AG20443 (cell line): ENCODE measurements at regions not wholly inside any gene's neighbourhood (a gene's known extent, or its start where the extent isn't known, plus 50 kb on each side); places are given as distances from the start of the nearest gene placed in this dataset.
"Not testable (repeated sequence)": the region's sequence is repeated elsewhere in the genome, so short reads cannot be mapped to it uniquely, and the experiment has no call there.

Experiments
- DNase-seq: peaks from one replicate; pipeline ENCODE4 v3.0.0; 2012; ENCODE audit warnings: low spot score, mixed read lengths

DNA sequence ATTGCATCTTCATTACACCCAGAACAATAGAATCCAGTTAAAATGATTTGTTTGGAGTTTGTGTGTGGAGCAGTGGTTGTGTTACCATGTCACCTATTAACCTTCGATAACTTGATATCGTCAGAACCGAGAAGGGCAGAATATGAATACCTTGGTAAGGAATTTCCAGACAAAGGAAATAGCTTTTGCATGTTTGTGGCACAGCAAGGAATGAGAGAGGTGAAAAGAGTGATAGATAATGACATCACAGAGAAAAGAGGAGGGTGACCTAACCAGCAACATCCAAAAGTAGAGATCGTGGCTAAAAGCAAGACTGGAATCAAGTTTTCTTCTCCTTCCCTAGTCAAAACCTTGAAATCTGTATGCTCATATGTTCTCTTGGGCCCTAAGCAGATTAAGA lies 244.6 kb upstream of the NEGR1 start:
- no peak for DNase-seq

DNA sequence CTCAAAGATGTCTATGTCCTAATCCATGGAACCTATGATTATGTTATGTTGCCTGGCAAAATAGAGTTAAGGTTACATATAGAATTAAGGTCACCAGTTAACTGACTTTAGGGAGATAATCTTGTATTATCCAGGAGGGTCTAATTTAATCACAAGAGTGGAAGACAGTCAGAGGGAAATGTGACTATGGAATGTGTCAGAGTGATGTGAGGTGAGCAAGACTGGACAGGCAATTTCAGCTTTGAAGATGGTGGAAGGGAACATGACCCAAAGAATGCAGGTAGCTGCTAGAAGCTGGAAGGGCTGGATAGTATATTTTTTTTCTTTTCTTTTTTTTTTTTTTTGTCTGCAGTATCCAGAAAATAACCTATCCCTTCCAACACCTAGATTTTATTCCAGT lies 241.7 kb upstream of the NEGR1 start:
- DNase-seq, result no peak

DNA sequence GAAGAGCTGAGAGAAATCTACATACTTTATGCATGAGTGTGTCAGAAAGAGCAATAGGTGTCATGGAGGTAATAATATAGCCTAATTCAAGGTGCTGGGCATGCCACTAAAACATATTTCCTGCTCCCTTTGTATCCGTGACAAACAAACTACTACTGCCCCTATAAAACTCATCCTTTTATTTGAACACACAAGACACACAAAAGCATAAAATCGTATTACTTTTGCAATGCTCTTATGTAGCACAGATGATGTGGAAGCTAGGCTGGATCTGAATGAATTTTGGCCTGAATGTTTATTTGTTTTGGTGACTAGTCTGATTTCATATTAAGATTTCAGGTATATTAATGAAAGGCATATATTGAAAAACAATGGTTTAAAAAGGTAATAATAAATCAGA lies 239.3 kb upstream of the NEGR1 start:
- DNase-seq, result no peak

DNA sequence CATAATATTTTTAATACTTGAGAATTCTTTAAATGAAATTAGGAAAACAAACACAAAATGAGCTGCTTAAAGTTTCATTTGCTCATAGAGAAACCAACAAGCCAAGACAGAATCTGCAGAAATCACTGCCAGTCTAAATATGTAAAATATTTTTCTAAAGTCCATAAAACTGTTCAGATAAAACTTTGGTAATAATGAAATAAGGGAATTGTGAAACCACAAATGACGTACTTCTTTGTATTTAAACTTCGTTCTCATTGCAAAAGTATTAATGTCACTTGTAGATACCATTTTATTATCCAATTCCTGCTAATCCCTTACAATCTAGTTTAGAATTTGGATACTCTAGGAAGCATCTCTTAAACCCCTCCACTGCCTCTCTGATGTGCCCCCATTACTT lies 234.5 kb upstream of the NEGR1 start:
- peak; percentile 14 for DNase-seq

DNA sequence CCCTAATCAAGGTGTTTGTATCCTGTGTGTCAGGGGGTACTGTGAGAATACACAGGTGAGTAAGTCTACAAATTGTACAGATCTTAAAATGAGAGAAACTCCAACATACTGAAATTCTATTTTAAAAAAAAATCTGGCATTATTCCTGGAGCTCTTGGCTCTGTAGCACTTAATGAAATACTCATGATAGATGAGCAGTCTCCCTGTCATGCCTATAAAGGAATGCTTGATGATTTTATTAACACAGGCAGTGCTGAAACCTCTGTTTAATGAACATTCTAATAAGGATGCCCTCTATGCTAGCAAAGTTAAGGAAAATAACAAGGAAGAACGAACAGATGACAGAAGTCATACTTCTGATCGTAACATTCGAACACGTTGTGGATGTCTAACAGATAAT lies 233.9 kb upstream of the NEGR1 start:
- no peak for DNase-seq

DNA sequence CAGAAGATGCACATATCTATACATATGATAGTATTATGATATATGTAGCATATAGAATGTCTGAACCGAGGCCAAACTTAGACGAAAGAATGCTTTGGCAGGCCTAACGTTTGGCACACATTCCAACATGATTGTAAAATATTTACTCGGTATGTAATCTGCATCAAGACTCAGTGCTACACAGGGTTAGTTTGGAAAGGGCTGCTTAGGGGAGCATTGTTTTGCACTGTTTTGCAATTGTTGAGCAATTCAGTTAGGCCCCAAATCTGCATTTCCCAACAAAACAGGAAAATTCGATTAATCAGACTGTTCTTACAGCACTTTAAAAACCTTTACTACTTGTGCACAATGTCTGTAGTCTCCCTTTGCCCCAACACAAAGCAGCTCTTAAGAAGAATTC lies 216.0 kb upstream of the NEGR1 start:
- no peak for DNase-seq

DNA sequence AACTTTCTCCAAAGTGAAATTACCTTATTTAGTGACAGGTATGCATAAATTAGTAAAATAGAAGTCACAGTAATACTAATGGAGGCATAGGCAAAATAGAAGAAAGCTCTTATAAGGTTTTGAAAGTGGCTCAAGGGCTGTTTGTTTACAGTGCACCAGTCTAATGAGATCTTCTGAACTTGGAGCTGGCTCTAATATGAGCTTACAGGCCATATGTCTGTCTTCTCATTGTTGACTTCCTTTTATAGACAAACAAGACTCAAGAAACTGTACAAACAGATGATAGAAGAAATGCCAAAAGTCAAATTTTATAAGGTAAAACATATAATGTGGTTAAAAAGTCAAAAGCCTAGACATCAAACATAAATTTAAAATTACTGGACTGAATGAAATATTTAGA lies 207.5 kb upstream of the NEGR1 start:
- no peak for DNase-seq

DNA sequence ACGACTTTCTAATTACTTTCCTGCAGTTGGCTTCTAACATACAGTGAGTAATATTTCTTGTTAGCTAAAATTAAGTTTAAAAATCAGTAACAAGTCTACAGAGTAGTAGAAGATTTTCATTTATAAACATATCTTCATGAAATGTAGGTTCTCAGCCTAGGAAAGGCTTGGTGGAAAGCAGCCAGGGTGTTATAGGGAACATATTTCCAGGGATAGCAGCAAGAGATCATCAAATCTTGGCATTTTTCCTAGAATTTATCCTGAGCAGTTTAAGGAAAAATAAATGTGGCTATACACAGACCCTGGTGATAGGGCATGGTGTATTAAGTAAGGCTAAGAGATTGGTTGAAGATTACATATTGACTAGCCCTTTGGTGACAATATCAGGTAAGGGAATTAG lies 203.5 kb upstream of the NEGR1 start:
- DNase-seq, result no peak

DNA sequence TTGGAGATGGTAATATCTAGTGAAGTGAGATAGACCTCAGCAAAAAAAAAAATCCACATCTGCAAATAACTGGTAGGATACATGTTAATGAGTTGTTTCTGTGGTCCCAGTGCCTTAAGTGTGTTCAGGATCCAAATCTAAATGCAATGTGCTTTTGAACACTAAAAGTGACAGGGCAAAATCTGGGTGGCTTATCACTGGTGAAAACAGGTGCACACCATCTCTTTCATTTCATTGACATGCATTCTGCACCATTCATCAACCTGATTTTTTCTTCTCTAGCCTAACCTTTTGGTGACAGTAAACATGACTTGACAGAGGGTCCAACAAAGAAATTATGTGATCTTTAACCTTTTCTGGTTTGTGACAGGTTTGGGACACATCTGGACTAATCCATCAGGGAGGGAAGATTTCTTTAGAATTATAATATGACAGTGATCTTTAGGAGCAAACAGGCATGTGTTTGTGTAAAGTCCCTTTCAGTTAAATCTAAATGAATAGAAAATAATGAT lies 201.6 kb upstream of the NEGR1 start:
- no peak for DNase-seq

DNA sequence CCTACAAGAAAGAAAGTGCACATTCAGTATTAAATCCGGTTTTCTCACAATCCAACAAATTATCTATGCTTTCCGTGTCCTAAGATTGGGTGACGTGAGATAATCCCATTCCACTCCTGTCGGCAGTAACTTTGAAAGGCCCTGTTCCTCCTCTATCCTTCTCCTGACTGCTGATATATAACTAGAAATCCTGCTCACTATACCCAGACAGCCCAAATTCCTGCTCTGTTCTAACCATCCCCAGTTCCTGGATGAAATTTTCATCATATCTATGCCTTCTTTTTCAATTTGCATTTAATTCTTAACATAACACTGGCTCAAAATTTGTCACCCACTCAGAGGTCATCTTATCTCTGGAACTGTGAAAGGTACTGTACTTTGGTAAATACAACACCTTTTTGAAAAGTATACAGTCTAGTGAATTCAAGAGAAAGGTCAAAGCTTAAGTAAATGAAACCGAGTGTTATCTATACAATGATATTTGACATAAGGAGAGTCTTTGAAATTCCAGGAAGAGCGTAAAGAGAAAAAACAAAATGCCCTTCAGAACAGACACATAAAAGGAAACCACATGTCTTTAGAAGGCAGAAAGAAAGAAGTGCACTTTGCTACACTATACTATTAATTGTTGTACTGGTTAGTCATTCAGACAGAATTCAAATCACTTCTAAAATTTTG lies 200.5 kb upstream of the NEGR1 start:
- DNase-seq, result no peak

DNA sequence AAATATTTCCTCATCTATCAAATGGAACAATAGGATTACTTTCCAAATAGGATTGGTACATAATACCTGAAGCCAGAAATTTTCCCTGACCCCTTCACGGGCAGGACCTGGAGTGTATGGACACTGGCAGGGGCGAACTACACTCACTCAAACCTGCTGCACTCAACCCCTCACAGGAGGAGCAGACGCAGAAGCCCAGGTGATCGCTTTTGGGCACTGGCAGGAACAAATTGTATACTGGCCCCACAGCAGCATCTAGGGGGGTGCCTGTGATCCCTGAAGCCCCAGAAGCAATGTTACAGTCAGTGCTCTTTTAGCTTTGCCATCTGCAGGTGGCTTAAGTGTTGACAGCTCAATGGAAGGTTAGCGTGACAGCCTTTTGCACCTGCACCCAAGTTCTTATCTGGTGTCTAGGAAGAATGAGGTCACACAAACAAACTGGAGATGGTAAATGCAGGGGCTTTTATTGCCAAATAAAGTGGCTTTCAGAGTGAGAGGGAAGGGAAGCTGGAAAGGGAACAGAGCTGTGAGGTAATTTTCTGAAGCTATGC lies 199.2 kb upstream of the NEGR1 start:
- DNase-seq, result no peak

DNA sequence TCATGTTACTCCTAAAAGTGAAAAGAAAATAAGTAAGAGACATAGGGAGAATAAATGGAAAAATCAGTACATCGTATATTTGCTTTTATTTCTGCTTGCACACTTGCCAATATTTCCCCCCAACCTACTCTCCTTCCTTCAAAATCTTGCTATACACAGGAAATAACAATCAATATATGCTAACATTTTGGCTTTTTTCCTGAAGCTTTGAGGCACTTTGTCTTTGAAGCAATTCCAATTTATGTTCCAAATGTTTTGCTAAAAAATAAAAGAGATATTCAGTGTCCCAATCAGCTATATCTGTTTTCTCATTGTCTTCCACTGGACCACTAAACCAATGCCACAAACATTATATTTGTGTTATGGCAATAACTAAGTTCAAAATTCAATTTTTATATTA lies 184.0 kb upstream of the NEGR1 start:
- no peak for DNase-seq

DNA sequence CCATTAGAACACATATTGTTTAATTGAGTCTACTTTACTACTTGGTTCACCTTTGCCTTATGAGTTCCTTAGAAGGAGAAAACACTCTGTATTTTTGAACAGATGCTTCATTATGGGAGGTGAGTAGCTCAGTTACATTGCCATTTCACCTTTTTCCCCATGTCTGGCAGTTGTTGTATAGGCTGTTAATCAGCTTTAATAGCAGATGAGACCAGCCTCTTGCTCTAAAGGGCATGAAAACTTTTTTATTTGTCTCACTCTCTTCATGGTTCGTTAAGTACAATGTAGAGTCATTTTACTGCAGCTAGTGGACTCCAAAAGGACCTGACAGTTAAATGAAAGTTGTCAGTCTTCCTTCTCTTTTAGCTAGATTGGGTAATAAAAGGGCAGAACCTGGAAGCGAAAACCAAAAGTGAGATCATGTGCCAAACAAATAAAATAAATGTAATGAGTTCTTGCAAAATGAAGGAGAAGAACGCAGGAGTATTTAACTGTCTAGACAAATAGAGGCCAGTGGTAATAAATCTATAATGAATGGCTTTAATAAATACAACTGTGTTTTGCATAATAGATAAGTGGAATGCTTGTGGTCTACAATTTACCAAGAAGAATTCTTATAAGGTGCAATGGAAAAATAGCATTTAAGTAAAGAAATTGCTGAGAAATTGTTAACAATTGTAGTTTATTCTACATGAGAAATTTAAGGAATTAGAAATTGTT lies 180.0 kb upstream of the NEGR1 start:
- DNase-seq, result no peak

DNA sequence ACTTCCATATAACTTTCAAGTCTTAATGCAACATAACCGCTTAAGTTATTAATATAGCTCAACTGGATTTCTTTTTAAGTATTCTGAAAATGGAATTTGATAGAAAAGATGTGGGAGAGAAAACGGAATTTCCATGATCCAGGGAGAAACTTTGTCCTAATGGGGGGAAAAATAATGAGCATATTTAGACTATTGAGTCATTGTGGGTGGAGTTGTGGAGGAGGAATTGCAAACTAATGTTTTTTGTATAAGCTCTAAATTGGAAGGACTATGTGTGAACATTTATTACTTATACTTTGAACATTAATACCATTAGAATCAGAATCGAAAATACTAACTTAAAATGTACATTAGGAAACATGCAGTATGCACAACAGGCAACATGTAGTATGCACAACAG lies 159.9 kb upstream of the NEGR1 start:
- DNase-seq, result peak; percentile 30

DNA sequence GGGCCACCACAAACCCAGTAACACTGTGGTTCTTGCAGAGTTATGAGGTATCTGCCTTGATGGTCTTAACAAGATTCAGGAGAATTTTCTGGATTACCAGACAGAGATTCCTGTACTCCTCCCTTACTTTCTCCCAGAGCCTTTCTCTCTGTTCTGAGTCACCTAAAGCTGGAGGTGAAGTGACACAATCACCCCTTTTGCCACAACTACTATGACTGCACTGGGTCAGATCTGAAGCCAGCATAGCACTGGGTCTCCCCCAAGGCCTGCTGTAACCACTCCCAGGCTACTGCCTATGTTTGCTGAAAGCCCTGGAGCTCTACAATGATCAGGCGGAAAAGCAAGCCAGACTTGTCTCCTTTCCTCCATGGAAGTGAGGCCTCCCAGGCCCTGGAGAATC lies 156.7 kb upstream of the NEGR1 start:
- DNase-seq, result no peak

DNA sequence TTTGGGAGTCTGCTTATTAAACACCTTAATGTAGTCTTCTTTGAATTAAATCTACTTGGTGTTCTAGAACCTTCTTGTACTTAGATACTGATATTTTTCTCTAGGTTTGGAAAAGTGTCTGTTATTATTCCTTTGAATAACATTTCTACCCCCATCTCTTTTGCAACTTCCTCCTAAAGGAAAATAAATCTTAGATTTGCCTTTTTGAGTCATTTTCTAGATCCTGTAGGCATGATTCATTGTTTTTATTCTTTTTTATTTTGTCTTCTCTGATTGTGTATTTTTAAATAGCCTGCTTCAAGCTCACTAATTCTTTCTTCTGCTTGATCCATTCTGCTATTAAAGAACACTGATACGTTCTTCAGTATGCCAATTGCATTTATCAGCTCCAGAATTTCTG lies 155.9 kb upstream of the NEGR1 start:
- DNase-seq, result no peak

DNA sequence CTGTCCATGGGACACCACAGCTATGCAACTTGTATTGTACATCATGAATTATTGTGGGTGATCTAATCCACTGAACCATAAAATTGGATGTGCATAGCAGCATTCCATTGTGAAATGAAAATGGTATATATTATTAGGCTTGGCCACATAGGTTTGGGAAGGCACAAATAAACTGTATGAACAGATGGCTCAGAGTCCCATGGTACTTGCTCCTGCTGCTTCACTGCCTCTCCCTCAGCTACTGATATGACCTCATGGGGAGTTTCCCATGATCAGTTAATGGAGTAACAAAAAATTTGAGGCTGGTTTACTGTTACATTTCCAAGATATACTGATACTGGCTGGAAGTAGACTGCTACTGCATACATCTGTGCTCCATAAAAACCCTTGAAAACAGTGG lies 152.7 kb upstream of the NEGR1 start:
- DNase-seq, result no peak

DNA sequence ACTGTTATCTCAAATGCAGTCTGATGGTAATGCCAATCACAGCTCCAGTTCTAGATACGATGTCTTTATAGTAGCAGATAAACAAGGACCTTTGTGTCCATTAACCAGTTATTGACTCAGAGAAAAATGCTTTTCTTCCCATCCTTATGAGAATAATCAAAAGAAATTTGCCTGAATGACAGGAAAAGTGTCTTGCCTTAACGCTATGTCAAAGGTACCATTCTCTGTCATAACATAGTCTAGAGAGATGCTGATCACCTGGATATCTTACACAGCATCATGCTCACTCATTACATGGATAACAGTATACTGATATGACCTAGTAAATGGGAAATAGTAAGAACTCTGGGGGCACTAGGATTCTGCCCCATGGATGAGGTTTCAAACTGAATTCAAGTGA lies 151.7 kb upstream of the NEGR1 start:
- DNase-seq, result no peak

DNA sequence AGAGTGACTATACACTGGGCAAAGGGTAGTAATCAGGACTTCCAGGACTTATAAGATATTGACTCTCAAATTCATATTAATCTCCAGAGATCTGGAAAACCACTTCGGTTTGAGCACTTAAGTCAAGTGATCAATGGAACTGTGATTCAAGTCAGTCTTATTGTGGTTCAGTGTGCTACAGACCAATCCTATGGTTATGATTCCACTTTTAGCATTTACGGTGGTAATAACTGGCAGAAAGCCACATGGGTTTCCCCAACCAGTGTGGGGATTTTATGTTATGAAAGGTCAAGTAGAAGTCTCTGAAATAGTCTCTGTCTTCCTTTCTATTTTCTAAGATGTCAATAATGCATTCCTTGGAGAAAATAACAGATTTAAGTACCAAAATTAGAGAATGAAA lies 151.3 kb upstream of the NEGR1 start:
- no peak for DNase-seq

DNA sequence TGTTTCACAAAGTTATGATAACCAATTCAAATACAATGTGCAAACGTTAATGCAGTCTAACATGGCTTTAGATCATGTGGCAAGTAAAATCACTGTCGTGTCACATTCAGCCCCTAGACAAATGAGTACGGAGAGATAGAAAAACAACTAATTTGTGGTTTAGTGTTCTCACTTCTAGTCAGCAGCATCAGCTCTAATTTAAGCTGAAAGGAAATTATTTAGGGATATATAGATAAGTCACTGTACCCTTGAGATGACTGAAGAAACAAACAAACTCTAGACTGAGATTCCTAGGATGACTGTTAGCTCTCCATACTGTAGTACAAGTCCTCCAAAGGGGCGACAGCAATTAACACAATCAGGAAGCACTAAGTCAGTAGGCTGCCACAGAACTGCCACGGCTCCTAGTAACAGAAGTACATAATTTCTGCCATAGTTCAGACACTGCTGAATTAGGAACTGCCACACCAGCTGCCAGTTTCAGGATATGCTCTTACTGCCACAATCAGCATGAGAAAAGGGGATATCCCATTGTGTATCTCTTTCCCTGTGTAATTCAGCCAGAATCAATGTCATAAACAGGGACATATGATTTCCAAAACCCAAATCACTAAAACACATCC lies 150.4 kb upstream of the NEGR1 start:
- DNase-seq, result no peak

DNA sequence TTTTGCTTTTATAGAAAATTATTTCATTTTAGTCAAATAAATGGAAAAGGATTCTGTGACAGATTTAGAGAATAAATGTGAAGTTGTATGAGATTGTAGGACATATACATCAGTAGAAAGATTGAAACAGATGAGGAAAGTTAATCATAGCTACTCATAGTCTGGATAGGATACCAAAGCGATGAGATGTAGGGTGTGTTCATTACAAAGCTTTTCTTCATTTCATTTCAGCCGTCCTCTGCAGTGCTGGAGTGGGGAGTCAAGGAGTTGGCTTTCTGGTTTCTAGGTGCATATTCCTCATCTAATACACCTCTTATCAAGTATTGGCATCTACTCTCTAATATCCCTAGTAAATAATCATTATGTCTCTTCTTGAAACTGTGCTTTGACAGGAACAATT lies 149.5 kb upstream of the NEGR1 start:
- DNase-seq, result peak; percentile 9

DNA sequence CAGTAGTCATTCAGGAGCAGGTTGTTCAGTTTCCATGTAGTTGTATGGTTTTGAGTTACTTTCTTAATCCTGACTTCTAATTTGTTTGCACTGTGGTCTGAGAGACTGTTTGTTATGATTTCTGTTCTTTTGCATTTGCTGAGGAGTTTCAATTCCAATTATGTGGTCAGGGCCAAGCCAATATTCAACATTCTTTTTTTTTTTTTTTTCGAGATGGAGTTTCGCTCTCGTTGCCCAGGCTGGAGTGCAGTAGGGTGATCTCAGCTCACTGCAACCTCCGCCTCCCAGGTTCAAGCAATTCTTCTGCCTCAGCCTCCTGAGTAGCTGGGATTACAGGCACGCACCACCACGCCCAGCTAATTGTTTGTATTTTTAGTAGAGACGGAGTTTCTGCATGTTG lies 145.9 kb upstream of the NEGR1 start:
- not testable (repeated sequence) for DNase-seq

DNA sequence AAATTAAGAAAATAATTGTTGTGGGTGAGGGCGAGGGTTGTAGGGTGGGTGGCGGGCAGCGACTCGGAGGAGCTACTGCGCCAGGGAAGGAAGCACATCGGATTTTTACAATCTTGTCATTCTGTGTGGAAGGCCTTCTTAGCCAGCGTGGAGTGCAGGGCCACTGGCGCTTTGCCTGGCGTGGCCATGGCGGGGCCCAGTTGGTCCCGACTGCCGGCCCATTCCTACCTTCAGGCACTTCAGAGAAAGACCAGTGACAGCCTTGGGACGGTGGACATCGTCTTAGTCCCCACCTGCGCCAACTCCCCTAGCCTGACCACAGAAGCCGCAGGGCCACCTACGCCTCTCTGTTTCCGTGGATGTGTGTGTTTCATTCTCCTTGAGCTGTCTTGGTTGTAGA lies 136.9 kb upstream of the NEGR1 start:
- DNase-seq, result no peak
